Uterus (tissue), 3 donors: ENCODE measurements at regions not wholly inside any gene's neighbourhood (a gene's known extent, or its start where the extent isn't known, plus 50 kb on each side); places are given as distances from the start of the nearest gene placed in this dataset.

Source experiments
- DNase-seq, 2 donors: peaks; one replicate each; pipeline ENCODE4 v3.0.0-alpha.2; 2019 to 2020
- H3K27ac ChIP-seq, 2 donors: fragments of 200-600 bp; sonication (generic); 1 replicate in 1 of 2; 2 replicates in 1 of 2; pipeline ENCODE4 v1.5.1; 2016 to 2018
- H3K27me3 ChIP-seq, 2 donors: fragments of 200-600 bp; sonication (generic); one replicate each; pipeline ENCODE4 v1.5.1; 2018 to 2019; ENCODE audit warnings: control low read depth in 1 of 2
- H3K36me3 ChIP-seq, 2 donors: fragments of 200-600 bp; sonication (generic); one replicate each; pipeline ENCODE4 v1.5.1; 2019; ENCODE audit warnings: control low read depth in 1 of 2
- H3K4me1 ChIP-seq, 2 donors: fragments of 200-600 bp; sonication (generic); one replicate each; pipeline ENCODE4 v1.5.1; 2018 to 2019; ENCODE audit warnings: control low read depth in 1 of 2
- H3K4me3 ChIP-seq, 2 donors: fragments of 200-600 bp; sonication (generic); 1 replicate in 1 of 2; 2 replicates in 1 of 2; pipeline ENCODE4 v1.5.1; 2018 to 2019; ENCODE audit warnings: mild to moderate bottlenecking in 1 of 2
- H3K9me3 ChIP-seq, 2 donors: fragments of 200-600 bp; sonication (generic); one replicate each; pipeline ENCODE4 v1.5.1; 2019; ENCODE audit warnings: control low read depth in 1 of 2
- POLR2A ChIP-seq, 2 donors: fragments of 450-650 bp; IDR thresholded peaks; one replicate each; pipeline ENCODE4 v1.6.1; 2016; ENCODE audit warnings: antibody characterized with exemption in 2 of 2, mild to moderate bottlenecking in 1 of 2, moderate library complexity in 1 of 2
- intact Hi-C: fragments of 100-400 bp; cut with DNase I; formaldehyde crosslinking; loops from one replicate; pipeline ENCODE4 v1.15.1; 2023; ENCODE audit warnings: low total_unique reads
- TF ChIP-seq, protein P1 (sequence below), 4 experiments: fragments of 200-600 bp in 2 of 4; fragments of 450-650 bp in 2 of 4; sonication (generic) in 2 of 4; IDR thresholded peaks; one replicate each; pipeline ENCODE4 v1.5.1; 2016 to 2019; ENCODE audit warnings: antibody characterized with exemption in 4 of 4, mild to moderate bottlenecking in 2 of 4, moderate library complexity in 1 of 4
- donor health status: DM: yes; HTN: yes; CAD: no.

DNA sequence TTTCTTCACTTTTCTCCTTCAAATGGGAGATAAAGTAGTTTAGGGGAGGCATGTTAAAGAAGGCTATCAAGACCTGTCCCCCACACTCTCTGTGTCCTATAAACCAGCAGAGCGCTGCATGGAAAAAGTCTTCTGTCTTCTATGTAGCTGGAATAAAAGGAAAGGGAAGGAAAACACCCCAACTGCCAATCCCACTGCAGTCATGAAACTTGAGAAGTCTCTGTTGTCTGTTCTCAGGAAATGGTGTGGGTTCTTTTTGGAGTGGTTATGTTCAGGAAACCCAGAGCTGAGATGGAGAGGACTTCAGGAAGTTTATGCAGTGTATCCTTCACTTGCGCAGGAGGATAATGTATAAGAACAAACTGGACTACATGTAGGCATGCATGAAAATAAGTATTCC is 274.3 kb downstream of the GAS1 start:
- Histone ChIP-seq H3K27me3 (no peaks in the 10 kb centered on the region), H3K9me3 (no peaks in the 10 kb centered on the region), H3K27ac (peak overlapping the region in 1 of 2 donors; percentile 20), H3K36me3 (no peaks in the 10 kb centered on the region), H3K4me3 (no peak overlapping the region), H3K4me1 (no peaks in the 10 kb centered on the region)
- no peak for DNase-seq
- intact Hi-C loops: no loop called here
- TF ChIP-seq, protein P1, sequence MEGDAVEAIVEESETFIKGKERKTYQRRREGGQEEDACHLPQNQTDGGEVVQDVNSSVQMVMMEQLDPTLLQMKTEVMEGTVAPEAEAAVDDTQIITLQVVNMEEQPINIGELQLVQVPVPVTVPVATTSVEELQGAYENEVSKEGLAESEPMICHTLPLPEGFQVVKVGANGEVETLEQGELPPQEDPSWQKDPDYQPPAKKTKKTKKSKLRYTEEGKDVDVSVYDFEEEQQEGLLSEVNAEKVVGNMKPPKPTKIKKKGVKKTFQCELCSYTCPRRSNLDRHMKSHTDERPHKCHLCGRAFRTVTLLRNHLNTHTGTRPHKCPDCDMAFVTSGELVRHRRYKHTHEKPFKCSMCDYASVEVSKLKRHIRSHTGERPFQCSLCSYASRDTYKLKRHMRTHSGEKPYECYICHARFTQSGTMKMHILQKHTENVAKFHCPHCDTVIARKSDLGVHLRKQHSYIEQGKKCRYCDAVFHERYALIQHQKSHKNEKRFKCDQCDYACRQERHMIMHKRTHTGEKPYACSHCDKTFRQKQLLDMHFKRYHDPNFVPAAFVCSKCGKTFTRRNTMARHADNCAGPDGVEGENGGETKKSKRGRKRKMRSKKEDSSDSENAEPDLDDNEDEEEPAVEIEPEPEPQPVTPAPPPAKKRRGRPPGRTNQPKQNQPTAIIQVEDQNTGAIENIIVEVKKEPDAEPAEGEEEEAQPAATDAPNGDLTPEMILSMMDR (IDR thresholded peaks at IDR 0.05): no peak
- no peak for TF ChIP-seq POLR2A (IDR thresholded peaks at IDR 0.05)

DNA sequence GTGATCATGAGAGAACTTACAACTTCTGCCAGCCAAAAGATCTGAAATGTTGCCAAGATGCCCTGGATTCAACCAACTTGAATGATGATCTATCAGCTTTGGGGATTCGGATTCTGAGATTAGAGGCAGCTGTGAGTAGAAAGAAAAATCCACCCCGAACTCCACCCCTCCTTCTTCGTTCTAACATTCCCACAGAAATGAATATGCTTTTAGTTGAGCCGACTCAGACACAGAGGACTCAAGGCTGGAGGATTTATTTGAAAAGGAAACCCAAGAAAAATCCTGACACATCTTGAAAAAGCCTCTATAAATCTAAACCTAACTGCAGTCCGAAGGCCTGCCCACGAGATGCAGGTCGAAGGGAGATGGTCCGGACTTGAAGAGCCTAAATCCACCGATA is 275.0 kb downstream of the GAS1 start:
- intact Hi-C loops: no loop called here
- no peaks in the 10 kb centered on the region for H3K9me3 ChIP-seq
- no peak overlapping the region for H3K4me3 ChIP-seq
- no peaks in the 10 kb centered on the region for H3K27me3 ChIP-seq
- no peak for DNase-seq
- TF ChIP-seq POLR2A (IDR thresholded peaks at IDR 0.05): no peak
- TF ChIP-seq, protein P1 (IDR thresholded peaks at IDR 0.05): no peak
- H3K4me1 ChIP-seq: no peaks in the 10 kb centered on the region
- H3K27ac ChIP-seq: peak overlapping the region; percentile 20 to 42
- no peaks in the 10 kb centered on the region for H3K36me3 ChIP-seq

DNA sequence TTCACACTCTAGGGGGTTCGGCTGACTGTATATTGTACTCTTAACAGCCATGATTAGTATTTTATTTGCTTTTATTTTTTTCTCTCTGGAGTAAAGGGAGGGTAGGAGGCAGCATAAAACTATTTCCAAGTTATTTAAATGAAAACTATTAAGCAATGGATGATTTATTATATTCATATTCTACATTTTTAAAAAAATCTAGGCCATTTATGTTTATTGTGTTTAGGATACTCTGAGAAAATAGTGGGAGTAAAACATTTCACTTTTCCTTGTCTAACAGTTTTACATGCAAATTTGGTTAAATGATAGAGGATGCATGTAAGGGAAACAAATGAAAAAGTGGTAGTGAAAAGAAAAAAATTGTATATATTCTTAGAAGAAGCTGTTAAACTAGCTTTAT is 276.3 kb downstream of the GAS1 start:
- intact Hi-C loops: no loop called here
- no peaks in the 10 kb centered on the region for H3K36me3 ChIP-seq

DNA sequence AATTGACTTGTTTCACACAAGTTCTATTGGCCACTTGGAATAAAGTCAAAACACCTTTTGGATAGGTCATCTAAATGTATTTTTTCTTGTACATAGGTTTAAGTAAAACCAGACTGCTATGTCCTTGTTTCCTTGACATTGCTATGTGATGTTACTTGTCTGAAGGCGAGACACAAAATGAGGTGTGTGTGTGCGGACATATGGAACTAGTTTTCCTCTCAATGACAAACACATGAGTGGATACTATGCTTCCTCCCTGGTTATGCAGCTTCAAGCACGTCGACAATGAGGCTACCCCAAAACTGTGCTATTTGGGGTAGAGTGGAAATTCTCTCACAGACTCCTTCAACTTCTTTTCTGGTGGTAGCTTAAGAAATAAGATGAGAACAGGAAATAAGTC is 276.8 kb downstream of the GAS1 start:
- Histone ChIP-seq H3K36me3 (no peaks in the 10 kb centered on the region), H3K27me3 (no peaks in the 10 kb centered on the region), H3K27ac (no peak overlapping the region), H3K4me1 (no peaks in the 10 kb centered on the region), H3K4me3 (no peak overlapping the region), H3K9me3 (no peaks in the 10 kb centered on the region)
- intact Hi-C loops: no loop called here
- TF ChIP-seq, protein P1 (IDR thresholded peaks at IDR 0.05): no peak
- TF ChIP-seq POLR2A (IDR thresholded peaks at IDR 0.05): no peak
- DNase-seq: no peak

More for the DNA sequence above, 276.3 kb downstream of the GAS1 start:
- H3K4me3 ChIP-seq: no peak overlapping the region
- H3K27ac ChIP-seq: no peak overlapping the region
- TF ChIP-seq POLR2A (IDR thresholded peaks at IDR 0.05): no peak
- TF ChIP-seq, protein P1 (IDR thresholded peaks at IDR 0.05): no peak
- H3K27me3 ChIP-seq: no peaks in the 10 kb centered on the region
- DNase-seq: no peak
- no peaks in the 10 kb centered on the region for H3K9me3 ChIP-seq
- H3K4me1 ChIP-seq: no peaks in the 10 kb centered on the region

DNA sequence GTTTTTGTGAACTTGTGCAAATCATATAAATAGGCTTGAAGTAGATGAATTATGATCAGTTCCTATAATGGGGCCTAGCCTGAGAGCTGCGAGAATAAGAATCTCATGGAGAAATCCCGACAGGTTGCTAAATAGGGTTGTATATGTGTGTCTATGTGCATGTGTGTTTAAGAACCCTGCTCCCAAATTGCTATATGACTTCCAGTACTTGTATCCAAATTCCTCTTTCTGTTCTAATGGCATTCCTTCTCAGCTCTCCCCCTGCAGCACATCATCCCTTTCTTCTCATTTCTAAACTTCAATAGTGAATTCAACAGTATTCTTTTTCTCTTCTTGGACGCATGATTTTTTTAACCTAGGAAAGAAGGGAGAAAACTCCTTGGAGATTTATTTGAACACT is 277.2 kb downstream of the GAS1 start:
- Histone ChIP-seq H3K27ac (no peak overlapping the region), H3K36me3 (no peaks in the 10 kb centered on the region), H3K9me3 (no peaks in the 10 kb centered on the region), H3K4me3 (no peak overlapping the region), H3K4me1 (no peaks in the 10 kb centered on the region), H3K27me3 (no peaks in the 10 kb centered on the region)
- no peak for DNase-seq
- intact Hi-C loops: no loop called here
- TF ChIP-seq, protein P1 (IDR thresholded peaks at IDR 0.05): no peak
- no peak for TF ChIP-seq POLR2A (IDR thresholded peaks at IDR 0.05)
